HEK293 (cell line): ENCODE measurements at regions not wholly inside any gene's neighbourhood (a gene's known extent, or its start where the extent isn't known, plus 50 kb on each side); places are given as distances from the start of the nearest gene placed in this dataset.

Experiments used
- CTCF ChIA-PET: fragments of 350-600 bp; formaldehyde crosslinking; extraction: SDS; loops from one replicate; lab custom pipeline; 2021; ENCODE audit warnings: antibody characterized with exemption; lab: Yijun Ruan, JAX
- POLR2A ChIA-PET: fragments of 300-600 bp; formaldehyde crosslinking; extraction: SDS; loops from one replicate; lab custom pipeline; 2020; ENCODE audit warnings: antibody characterized with exemption, inconsistent platforms; lab: Yijun Ruan, JAX
- H3K27ac ChIP-seq: fragments of 200-500 bp; sonication (Bioruptor generic); 2 replicates; pipeline ENCODE4 v1.5.1; 2014; ENCODE audit warnings: low read depth, low read length, control low read depth, inconsistent platforms; ENCODE audit errors: extremely low read depth
- H3K36me3 ChIP-seq, 2 experiments: fragments of 200-500 bp in 1 of 2; sonication (Bioruptor generic) in 1 of 2; 1 replicate in 1 of 2; 2 replicates in 1 of 2; pipeline ENCODE4 v1.5.1; 2014 to 2017; ENCODE audit warnings: inconsistent platforms in 2 of 2, low read length in 2 of 2; ENCODE audit not compliant: control insufficient read depth in 2 of 2, insufficient read depth in 1 of 2
- H3K4me1 ChIP-seq: fragments of 200-500 bp; sonication (Bioruptor generic); 2 replicates; pipeline ENCODE4 v1.5.1; 2014; ENCODE audit warnings: mild to moderate bottlenecking, low read length, inconsistent platforms; ENCODE audit not compliant: control insufficient read depth, insufficient read depth
- H3K4me3 ChIP-seq: 2 replicates; pipeline ENCODE4 v1.5.1; 2011; ENCODE audit warnings: low read depth, mild to moderate bottlenecking, control low read depth, low read length, moderate library complexity
- H3K9me3 ChIP-seq: fragments of 200-500 bp; sonication (Bioruptor generic); 2 replicates; pipeline ENCODE4 v1.5.1; 2014; ENCODE audit warnings: low read depth, low read length, inconsistent platforms; ENCODE audit not compliant: control insufficient read depth, insufficient read depth
- KLF9 ChIP-seq: fragments of 450-650 bp; formaldehyde crosslinking; IDR thresholded peaks from 2 replicates; pipeline ENCODE4 v1.5.1; 2016; ENCODE audit warnings: missing biosample characterization, missing genetic modification characterization, low read depth
- SP3 ChIP-seq: fragments of 450-650 bp; formaldehyde crosslinking; IDR thresholded peaks from 2 replicates; pipeline ENCODE4 v1.5.1; 2016; ENCODE audit warnings: missing biosample characterization, missing genetic modification characterization
- ZBTB1 ChIP-seq: fragments of 450-650 bp; formaldehyde crosslinking; IDR thresholded peaks from 2 replicates; pipeline ENCODE4 v1.5.1; 2016; ENCODE audit warnings: missing biosample characterization, missing genetic modification characterization
- ZBTB11 ChIP-seq: fragments of 450-650 bp; formaldehyde crosslinking; conservative IDR thresholded peaks from 2 replicates; pipeline ENCODE4 v1.5.1; 2016; ENCODE audit warnings: low read depth, missing biosample characterization, missing genetic modification characterization
- ZNF157 ChIP-seq: fragments of 450-650 bp; formaldehyde crosslinking; IDR thresholded peaks from 2 replicates; pipeline ENCODE4 v1.5.1; 2016; ENCODE audit warnings: missing biosample characterization, missing genetic modification characterization
- ZNF223 ChIP-seq: fragments of 450-650 bp; formaldehyde crosslinking; IDR thresholded peaks from 2 replicates; pipeline ENCODE4 v1.5.1; 2016; ENCODE audit warnings: missing biosample characterization, missing genetic modification characterization
- ZNF311 ChIP-seq: fragments of 450-650 bp; formaldehyde crosslinking; IDR thresholded peaks from 2 replicates; pipeline ENCODE4 v1.5.1; 2017; ENCODE audit warnings: missing biosample characterization, missing genetic modification characterization, borderline replicate concordance
- ZNF426 ChIP-seq: fragments of 450-650 bp; formaldehyde crosslinking; IDR thresholded peaks from 2 replicates; pipeline ENCODE4 v1.5.1; 2017; ENCODE audit warnings: missing biosample characterization, missing genetic modification characterization, mild to moderate bottlenecking, inconsistent platforms, moderate library complexity
- ZNF560 ChIP-seq: fragments of 450-650 bp; formaldehyde crosslinking; IDR thresholded peaks from 2 replicates; pipeline ENCODE4 v1.5.1; 2017; ENCODE audit warnings: missing biosample characterization, missing genetic modification characterization, borderline replicate concordance
- ZNF626 ChIP-seq: fragments of 450-650 bp; sonication (Bioruptor Pico); formaldehyde crosslinking; IDR thresholded peaks from 2 replicates; pipeline ENCODE4 v1.5.1; 2018; ENCODE audit warnings: missing biosample characterization, missing genetic modification characterization, inconsistent platforms
- ZNF629 ChIP-seq: fragments of 450-650 bp; formaldehyde crosslinking; IDR thresholded peaks from 2 replicates; pipeline ENCODE4 v1.5.1; 2017; ENCODE audit warnings: missing biosample characterization, missing genetic modification characterization
- ZNF785 ChIP-seq: fragments of 450-650 bp; formaldehyde crosslinking; IDR thresholded peaks from 2 replicates; pipeline ENCODE4 v1.5.1; 2016; ENCODE audit warnings: missing biosample characterization, missing genetic modification characterization

- Histone ChIP-seq H3K36me3 (no peaks in the 10 kb centered on the region), H3K27ac (no peak overlapping the region), H3K4me1 (0 out of 2 replicates have a peak, but pooled peaks cover 2% of the 10 kb centered on the region), H3K9me3 (no peaks in the 10 kb centered on the region; the same call in 1 of the 2 replicates), H3K4me3 (no peak overlapping the region)
- TF ChIP-seq ZNF626 (tag by site-specific recombination), result no peak
- TF ChIP-seq ZNF426 (tag by site-specific recombination), result no peak
- TF ChIP-seq ZBTB11 (tag by site-specific recombination), result no peak
- TF ChIP-seq ZNF560 (tag by site-specific recombination), result no peak
- no peak for TF ChIP-seq KLF9 (tag by site-specific recombination)
- TF ChIP-seq ZNF157 (tag by site-specific recombination), result no peak
- ChIA-PET POLR2A (no interaction called here), CTCF (no interaction called here)
Measured at GRCh38 chr7:15765753-15766152, 79.3 kb upstream of the MEOX2 start.

DNA sequence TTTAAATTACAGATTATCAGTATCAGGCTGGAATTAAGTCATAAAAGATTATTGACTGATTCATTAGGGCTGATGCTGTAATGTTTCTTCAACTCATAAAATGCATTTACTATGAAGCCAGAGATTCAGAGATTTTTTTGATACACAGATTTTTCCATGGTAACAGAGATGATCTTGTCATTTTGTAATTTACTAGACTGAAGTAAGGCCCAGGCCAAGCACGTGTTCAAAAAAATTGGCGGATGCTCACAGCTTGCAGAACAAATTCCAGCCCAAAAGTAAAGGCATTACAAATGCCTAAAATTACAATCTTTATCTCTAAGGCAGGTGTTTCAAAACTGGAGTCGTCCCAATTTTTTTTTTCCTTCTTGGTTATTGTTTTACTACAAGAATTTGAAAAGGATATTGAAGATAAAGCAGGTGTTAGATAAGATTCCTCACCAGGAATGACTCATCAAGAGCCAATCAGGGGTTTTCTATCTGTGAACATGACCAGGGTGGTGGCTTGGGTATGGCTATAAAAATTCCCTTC lies 78.4 kb upstream of the MEOX2 start:
- no peak overlapping the region for H3K4me3 ChIP-seq
- ChIA-PET CTCF (no interaction called here), POLR2A (no interaction called here)
- TF ChIP-seq ZBTB1, result no peak
- TF ChIP-seq ZNF311, result no peak
- no peak for TF ChIP-seq ZNF785 (tag by site-specific recombination)
- 0 out of 2 replicates have a peak, but pooled peaks cover 2% of the 10 kb centered on the region for H3K4me1 ChIP-seq
- no peaks in the 10 kb centered on the region; the same call in 1 of the 2 replicates for H3K9me3 ChIP-seq
- H3K36me3 ChIP-seq, result no peaks in the 10 kb centered on the region
- H3K27ac ChIP-seq, result no peak overlapping the region

DNA sequence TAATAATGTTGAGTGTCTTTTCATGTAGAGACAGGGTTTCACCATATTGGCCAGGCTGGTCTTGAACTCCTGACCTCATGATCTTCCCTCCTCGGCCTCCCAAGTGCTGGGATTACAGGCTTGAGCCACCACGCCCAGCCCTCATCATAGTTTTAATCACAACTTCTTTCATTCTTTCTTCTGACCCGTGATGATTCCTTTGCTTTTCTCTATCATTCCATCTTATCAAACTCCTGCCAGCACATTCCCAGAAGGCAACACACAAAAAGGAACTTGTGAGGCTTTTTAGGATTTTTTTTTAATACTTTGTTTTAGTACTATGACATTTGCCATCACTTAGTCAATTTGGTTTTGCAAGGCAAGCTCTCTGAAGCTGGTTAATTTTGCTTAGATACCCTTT lies 77.5 kb upstream of the MEOX2 start:
- Histone ChIP-seq H3K4me3 (no peak overlapping the region), H3K36me3 (no peaks in the 10 kb centered on the region), H3K9me3 (no peaks in the 10 kb centered on the region; the same call in 1 of the 2 replicates), H3K4me1 (0 out of 2 replicates have a peak, but pooled peaks cover 2% of the 10 kb centered on the region), H3K27ac (no peak overlapping the region)
- ChIA-PET CTCF (no interaction called here), POLR2A (no interaction called here)
- TF ChIP-seq ZNF223, result no peak

GRCh38 chr7:15757041-15758000 lies 70.8 kb upstream of the MEOX2 start:
- Histone ChIP-seq H3K9me3 (no peaks in the 10 kb centered on the region; the same call in 1 of the 2 replicates), H3K4me3 (no peak overlapping the region), H3K36me3 (no peaks in the 10 kb centered on the region), H3K4me1 (no peaks in the 10 kb centered on the region), H3K27ac (no peak overlapping the region)
- TF ChIP-seq ZNF629 (tag by site-specific recombination) (no peak), SP3 (tag by site-specific recombination) (no peak)
- ChIA-PET CTCF (no interaction called here), POLR2A (no interaction called here)
